ENCODE measurements at regions not wholly inside any gene's neighbourhood (a gene's known extent, or its start where the extent isn't known, plus 50 kb on each side); places are given as distances from the start of the nearest gene placed in this dataset.

DNA sequence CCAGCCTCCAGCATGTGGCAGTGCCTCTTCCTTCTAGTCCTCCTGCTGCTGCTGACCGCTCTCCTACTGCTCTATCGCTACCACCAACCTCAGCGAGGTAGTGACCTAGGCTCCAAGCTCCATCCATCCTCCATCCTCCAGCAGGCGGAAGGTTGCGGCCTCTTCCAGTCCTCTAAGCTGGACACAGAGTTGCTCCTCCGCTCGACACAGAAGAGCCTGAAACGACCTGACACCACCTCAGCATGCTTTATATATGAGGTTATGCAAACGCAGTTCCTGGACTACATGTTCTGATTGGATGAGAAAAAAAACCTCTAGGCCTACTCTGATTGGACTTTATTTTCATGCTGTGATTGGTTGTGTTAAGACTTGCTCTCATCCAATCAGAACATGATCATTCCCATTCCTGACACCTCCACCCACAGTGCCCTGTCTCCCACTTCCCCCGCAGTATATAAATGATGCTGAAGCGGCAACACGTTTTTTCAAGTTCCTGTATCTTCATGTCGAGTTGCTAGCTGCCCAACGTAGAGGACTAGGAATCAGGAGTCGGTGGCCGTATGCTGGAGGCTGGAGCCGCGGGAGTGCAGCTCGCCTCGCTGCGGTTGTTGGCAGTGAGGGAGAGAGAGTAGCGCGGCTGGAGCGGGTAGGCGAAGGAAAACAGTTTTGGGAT lies 398.1 kb downstream of the KCNJ18 start:
- TF ChIP-seq POLR2A (IDR thresholded peaks at IDR 0.05; ENCODE audit: low read length) (no peak), GATA1 (IDR thresholded peaks at IDR 0.05; ENCODE audit: low read depth, low read length) (no peak)
